OCI-LY3 (cell line): ENCODE measurements at regions not wholly inside any gene's neighbourhood (a gene's known extent, or its start where the extent isn't known, plus 50 kb on each side); places are given as distances from the start of the nearest gene placed in this dataset.
"Not testable (repeated sequence)": the region's sequence is repeated elsewhere in the genome, so short reads cannot be mapped to it uniquely, and the experiment has no call there.

ENCODE experiments used
- EZH2phosphoT487 ChIP-seq: fragments of 200-600 bp; shearing (Covaris generic); IDR thresholded peaks from 2 replicates; pipeline ENCODE4 v1.6.1; 2018; ENCODE audit warnings: antibody characterized with exemption, mixed run types, low read depth
- TF ChIP-seq, protein P1 (sequence below): fragments of 200-600, 300-600 bp; sonication (generic); IDR thresholded peaks from 2 replicates; pipeline ENCODE4 v1.5.1; 2014; ENCODE audit warnings: antibody characterized with exemption, low read length, low read depth

- TF ChIP-seq, protein P1, sequence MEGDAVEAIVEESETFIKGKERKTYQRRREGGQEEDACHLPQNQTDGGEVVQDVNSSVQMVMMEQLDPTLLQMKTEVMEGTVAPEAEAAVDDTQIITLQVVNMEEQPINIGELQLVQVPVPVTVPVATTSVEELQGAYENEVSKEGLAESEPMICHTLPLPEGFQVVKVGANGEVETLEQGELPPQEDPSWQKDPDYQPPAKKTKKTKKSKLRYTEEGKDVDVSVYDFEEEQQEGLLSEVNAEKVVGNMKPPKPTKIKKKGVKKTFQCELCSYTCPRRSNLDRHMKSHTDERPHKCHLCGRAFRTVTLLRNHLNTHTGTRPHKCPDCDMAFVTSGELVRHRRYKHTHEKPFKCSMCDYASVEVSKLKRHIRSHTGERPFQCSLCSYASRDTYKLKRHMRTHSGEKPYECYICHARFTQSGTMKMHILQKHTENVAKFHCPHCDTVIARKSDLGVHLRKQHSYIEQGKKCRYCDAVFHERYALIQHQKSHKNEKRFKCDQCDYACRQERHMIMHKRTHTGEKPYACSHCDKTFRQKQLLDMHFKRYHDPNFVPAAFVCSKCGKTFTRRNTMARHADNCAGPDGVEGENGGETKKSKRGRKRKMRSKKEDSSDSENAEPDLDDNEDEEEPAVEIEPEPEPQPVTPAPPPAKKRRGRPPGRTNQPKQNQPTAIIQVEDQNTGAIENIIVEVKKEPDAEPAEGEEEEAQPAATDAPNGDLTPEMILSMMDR, result not testable (repeated sequence)
- TF ChIP-seq EZH2phosphoT487, result not testable (repeated sequence)
These were observed 129.6 kb downstream of the ART5 start for GRCh38 chr11:3512133-3512703.
